PFSK-1 (cell line): ENCODE measurements at regions not wholly inside any gene's neighbourhood (a gene's known extent, or its start where the extent isn't known, plus 50 kb on each side); places are given as distances from the start of the nearest gene placed in this dataset.

Source experiments
- FOXP2 ChIP-seq: optimal IDR thresholded peaks from 2 replicates; pipeline ENCODE3; 2011; ENCODE audit warnings: borderline replicate concordance, control low read depth, inconsistent platforms; ENCODE audit not compliant: insufficient read depth; ENCODE audit errors: extremely low read length, extremely low read depth
- POLR2AphosphoS5 ChIP-seq: IDR thresholded peaks from 2 replicates; pipeline ENCODE4 v1.6.1; 2012; ENCODE audit warnings: low read depth, mild to moderate bottlenecking, control low read depth, low read length, moderate library complexity
- REST ChIP-seq, 2 experiments: IDR thresholded peaks; 2 replicates each; pipeline versions ENCODE4 v1.6.1 to v1.8.0; 2011 to 2012; ENCODE audit warnings: low read depth in 2 of 2, low read length in 2 of 2, control low read depth in 1 of 2, inconsistent platforms in 1 of 2, mild to moderate bottlenecking in 1 of 2, moderate library complexity in 1 of 2; ENCODE audit not compliant: insufficient read depth in 1 of 2
- SIN3A ChIP-seq: IDR thresholded peaks from 2 replicates; pipeline ENCODE4 v1.6.1; 2012; ENCODE audit warnings: mild to moderate bottlenecking, low read length, moderate library complexity, borderline replicate concordance; ENCODE audit not compliant: insufficient read depth
- TAF1 ChIP-seq: IDR thresholded peaks from 2 replicates; pipeline ENCODE4 v1.6.1; 2012; ENCODE audit warnings: low read length, control low read depth, borderline replicate concordance; ENCODE audit not compliant: insufficient read depth

DNA sequence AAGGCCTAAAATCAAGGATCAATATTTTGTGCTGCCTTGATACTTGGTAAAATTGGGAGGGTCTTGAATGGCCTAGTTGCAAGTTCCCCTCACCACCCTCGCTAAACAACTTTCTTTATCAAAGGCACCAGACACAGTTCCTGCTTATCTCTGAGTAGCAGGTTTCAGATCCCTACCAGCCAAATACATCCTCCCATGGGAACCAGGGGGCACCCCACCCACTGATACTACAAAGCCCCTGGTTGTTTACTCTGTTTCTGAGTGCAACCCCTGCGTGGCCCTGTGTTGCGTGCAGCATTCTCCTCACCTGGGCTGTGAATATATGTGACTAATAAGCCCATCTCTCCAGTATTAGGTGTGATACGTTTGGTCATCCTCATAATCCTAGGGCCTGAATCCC is 314.9 kb downstream of the DRD1 start:
- no peak for TF ChIP-seq REST (IDR thresholded peaks at IDR 0.05; ENCODE audit: insufficient read depth in 1 of 2, low read depth in 2 of 2, low read length in 2 of 2)
- TF ChIP-seq TAF1, result no peak
- no peak for TF ChIP-seq POLR2AphosphoS5
- TF ChIP-seq SIN3A, result no peak
- TF ChIP-seq FOXP2, result no peak

- TF ChIP-seq POLR2AphosphoS5 (no peak), SIN3A (no peak), TAF1 (no peak), REST (IDR thresholded peaks at IDR 0.05; ENCODE audit: insufficient read depth in 1 of 2, low read depth in 2 of 2, low read length in 2 of 2) (no peak), FOXP2 (no peak)
Measured at GRCh38 chr5:175124821-175125220, 319.2 kb downstream of the DRD1 start.

GRCh38 chr5:175124251-175124813 is 319.6 kb downstream of the DRD1 start:
- TF ChIP-seq SIN3A, result no peak
- no peak for TF ChIP-seq TAF1
- TF ChIP-seq REST (IDR thresholded peaks at IDR 0.05; ENCODE audit: insufficient read depth in 1 of 2, low read depth in 2 of 2, low read length in 2 of 2), result no peak
- no peak for TF ChIP-seq POLR2AphosphoS5
- no peak for TF ChIP-seq FOXP2

DNA sequence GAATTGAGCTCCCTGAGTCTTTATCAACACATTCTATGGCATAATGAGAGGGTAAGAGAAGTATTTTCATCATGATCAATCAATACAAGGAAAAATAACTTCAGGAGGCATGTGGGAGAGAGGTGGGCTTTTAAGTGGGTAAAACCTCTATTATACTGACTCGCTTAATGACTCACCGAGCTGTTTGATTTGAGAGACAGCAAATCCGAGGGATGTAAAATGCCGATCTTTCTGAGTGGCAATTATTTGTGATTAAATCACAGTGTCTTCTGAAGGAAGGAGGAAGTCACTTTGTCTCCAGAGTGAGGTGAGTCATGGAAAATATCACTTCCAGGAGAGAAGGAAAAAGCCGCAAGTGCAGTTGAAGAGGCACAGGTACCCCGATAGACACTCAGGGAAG is 320.4 kb downstream of the DRD1 start:
- TF ChIP-seq REST (IDR thresholded peaks at IDR 0.05; ENCODE audit: insufficient read depth in 1 of 2, low read depth in 2 of 2, low read length in 2 of 2) (no peak), TAF1 (no peak), POLR2AphosphoS5 (no peak), SIN3A (no peak), FOXP2 (no peak)

GRCh38 chr5:175121457-175121856 is 322.5 kb downstream of the DRD1 start:
- TF ChIP-seq REST (IDR thresholded peaks at IDR 0.05; ENCODE audit: insufficient read depth in 1 of 2, low read depth in 2 of 2, low read length in 2 of 2) (no peak), FOXP2 (no peak), TAF1 (no peak), POLR2AphosphoS5 (no peak), SIN3A (no peak)
